ENCODE measurements at regions not wholly inside any gene's neighbourhood (a gene's known extent, or its start where the extent isn't known, plus 50 kb on each side); places are given as distances from the start of the nearest gene placed in this dataset.
"Not testable (repeated sequence)": the region's sequence is repeated elsewhere in the genome, so short reads cannot be mapped to it uniquely, and the experiment has no call there.

DNA sequence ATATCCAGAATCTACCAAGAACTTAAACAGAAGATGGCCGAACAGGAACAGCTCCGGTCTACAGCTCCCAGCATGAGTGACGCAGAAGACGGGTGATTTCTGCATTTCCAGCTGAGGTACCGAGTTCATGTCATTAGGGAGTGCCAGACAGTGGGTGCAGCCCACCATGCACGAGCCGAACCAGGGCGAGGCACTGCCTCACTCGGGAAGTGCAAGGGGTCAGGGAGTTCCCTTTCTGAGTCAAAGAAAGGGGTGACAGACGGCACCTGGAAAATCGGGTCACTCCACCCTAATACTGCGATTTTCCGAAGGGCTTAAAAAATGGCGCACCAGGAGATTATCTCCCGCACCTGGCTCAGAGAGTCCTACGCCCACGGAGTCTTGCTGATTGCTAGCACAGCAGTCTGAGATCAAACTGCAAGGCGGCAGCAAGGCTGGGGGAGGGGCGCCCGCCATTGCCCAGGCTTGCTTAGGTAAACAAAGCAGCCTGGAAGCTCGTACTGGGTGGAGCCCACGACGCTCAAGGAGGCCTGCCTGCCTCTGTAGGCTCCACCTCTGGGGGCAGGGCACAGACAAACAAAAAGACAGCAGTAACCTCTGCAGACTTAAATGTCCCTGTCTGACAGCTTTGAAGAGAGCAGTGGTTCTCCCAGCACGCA lies 267.4 kb downstream of the HINT1 start:
- peak; percentile 51 for DNase-seq (ENCODE audit: low read depth, low spot score)
- H3K4me1 ChIP-seq (ENCODE audit: control insufficient read depth in 1 of 2, insufficient read depth in 2 of 2, low read length in 2 of 2); H3K36me3 ChIP-seq (ENCODE audit: control insufficient read depth in 1 of 2, insufficient read depth in 2 of 2, low read length in 2 of 2); H3K79me2 ChIP-seq (ENCODE audit: insufficient read depth, low read length); BruUV-seq (replicated peaks); intact Hi-C loops (cut with micrococcal nuclease); H4K20me1 ChIP-seq (ENCODE audit: insufficient read depth); H3K27me3 ChIP-seq (ENCODE audit: insufficient read depth, low read length); RAD21 ChIA-PET (ENCODE audit: low non-redundant PET in 1 of 2, low total read pairs in 2 of 2, uncharacterized antibody in 2 of 2, unreplicated experiment in 2 of 2); H3K9me3 ChIP-seq (ENCODE audit: control insufficient read depth in 1 of 2, insufficient read depth in 1 of 2, low read depth in 1 of 2, low read length in 2 of 2); H3K9me2 ChIP-seq (ENCODE audit: insufficient read depth): not testable (repeated sequence)
- Histone ChIP-seq H3K4me2 (ENCODE audit: low read length) (peak overlapping the region; percentile 70), H3K4me3 (replicated peaks in 1 of 2; ENCODE audit: low read depth in 1 of 2, low read length in 2 of 2) (peak overlapping the region; percentile 56 to 62), H3K9ac (ENCODE audit: low read length) (peak overlapping the region; percentile 61), H2AFZ (ENCODE audit: low read depth, low read length, poor library complexity, severe bottlenecking) (peak overlapping the region; percentile 84), H3K27ac (ENCODE audit: low read depth, low read length) (peak overlapping the region; percentile 70)
- ATAC-seq: peak; percentile 95
- CTCF ChIA-PET: interaction anchor here (1.0 kb wide), 2 partner anchors 26 to 998 kb away, joined by 4 to 6 read pairs; no protein-coding TSS in a partner anchor
- POLR2A ChIA-PET: interaction anchor here (0.6 kb wide), 1 partner anchor 365 kb away, joined by 3 read pairs; no protein-coding TSS in a partner anchor
- TF ChIP-seq EGR1 (IDR thresholded peaks at IDR 0.05; ENCODE audit: low read depth) (peak; percentile 74), CBX3 (IDR thresholded peaks at IDR 0.05; ENCODE audit: low read depth) (peak; percentile 30; the same call in 1 of the 2 replicates), SP1 (IDR thresholded peaks at IDR 0.05; ENCODE audit: low read depth) (peak; percentile 7; the same call in 1 of the 2 replicates), YY1 (IDR thresholded peaks at IDR 0.05; ENCODE audit: extremely low read depth, insufficient replicate concordance, low read depth, low read length) (peak; percentile 64), MAX (IDR thresholded peaks at IDR 0.05) (peak; percentile 44), TCF7L2 (IDR thresholded peaks at IDR 0.05; ENCODE audit: borderline replicate concordance, extremely low read depth, insufficient read depth, insufficient read length) (peak; percentile 73)

GRCh38 chr5:130897181-130897536 lies 267.9 kb downstream of the HINT1 start:
- peak overlapping the region; percentile 84 for H2AFZ ChIP-seq (ENCODE audit: low read depth, low read length, poor library complexity, severe bottlenecking)
- TSS peak; percentile 74 for BruUV-seq (replicated peaks)
- POLR2A ChIA-PET: interaction anchor here (0.6 kb wide), 1 partner anchor 366 kb away, joined by 3 read pairs; no protein-coding TSS in a partner anchor
- H3K9me2 ChIP-seq (ENCODE audit: insufficient read depth); H3K9me3 ChIP-seq (ENCODE audit: control insufficient read depth in 1 of 2, insufficient read depth in 1 of 2, low read depth in 1 of 2, low read length in 2 of 2); H4K20me1 ChIP-seq (ENCODE audit: insufficient read depth); intact Hi-C loops (cut with micrococcal nuclease); H3K79me2 ChIP-seq (ENCODE audit: insufficient read depth, low read length); H3K4me1 ChIP-seq (ENCODE audit: control insufficient read depth in 1 of 2, insufficient read depth in 2 of 2, low read length in 2 of 2); H3K27me3 ChIP-seq (ENCODE audit: insufficient read depth, low read length); RAD21 ChIA-PET (ENCODE audit: low non-redundant PET in 1 of 2, low total read pairs in 2 of 2, uncharacterized antibody in 2 of 2, unreplicated experiment in 2 of 2); DNase-seq (ENCODE audit: low read depth, low spot score); H3K36me3 ChIP-seq (ENCODE audit: control insufficient read depth in 1 of 2, insufficient read depth in 2 of 2, low read length in 2 of 2): not testable (repeated sequence)
- peak overlapping the region; percentile 61 for H3K9ac ChIP-seq (ENCODE audit: low read length)
- CTCF ChIA-PET: interaction anchor here (1.0 kb wide), 2 partner anchors 25 to 997 kb away, joined by 4 to 6 read pairs; no protein-coding TSS in a partner anchor
- peak overlapping the region; percentile 70 for H3K27ac ChIP-seq (ENCODE audit: low read depth, low read length)
- peak; percentile 51 for ATAC-seq
- H3K4me2 ChIP-seq (ENCODE audit: low read length): peak overlapping the region; percentile 70
- H3K4me3 ChIP-seq (replicated peaks in 1 of 2; ENCODE audit: low read depth in 1 of 2, low read length in 2 of 2): peak overlapping the region; percentile 56 to 62

Measured in HCT116 (cell line).